ENCODE measurements at regions not wholly inside any gene's neighbourhood (a gene's known extent, or its start where the extent isn't known, plus 50 kb on each side); places are given as distances from the start of the nearest gene placed in this dataset.

DNA sequence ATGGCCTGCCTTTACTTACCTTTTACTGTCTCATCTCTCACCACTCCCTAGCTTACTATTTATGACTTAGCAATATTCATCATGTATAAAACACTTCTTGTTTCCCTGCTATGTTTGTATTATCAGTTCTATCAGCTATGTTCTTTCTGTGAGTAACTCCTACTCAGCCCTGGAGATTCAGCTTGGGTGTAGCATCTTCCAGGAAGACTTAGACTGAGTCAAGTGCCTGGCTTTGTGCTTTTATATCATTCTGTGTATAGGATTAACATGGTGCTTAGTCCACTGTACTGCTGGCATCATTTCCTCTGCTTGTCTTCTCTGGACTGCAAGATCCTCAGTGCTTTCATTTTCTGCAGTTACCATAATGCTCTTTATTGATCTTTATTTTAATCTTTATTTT is 257.8 kb downstream of the BTBD3 start:
- no peak for TF ChIP-seq EZH2 (IDR thresholded peaks at IDR 0.05; ENCODE audit: borderline replicate concordance, low read depth, low read length, severe bottlenecking)
- TF ChIP-seq, protein P1, sequence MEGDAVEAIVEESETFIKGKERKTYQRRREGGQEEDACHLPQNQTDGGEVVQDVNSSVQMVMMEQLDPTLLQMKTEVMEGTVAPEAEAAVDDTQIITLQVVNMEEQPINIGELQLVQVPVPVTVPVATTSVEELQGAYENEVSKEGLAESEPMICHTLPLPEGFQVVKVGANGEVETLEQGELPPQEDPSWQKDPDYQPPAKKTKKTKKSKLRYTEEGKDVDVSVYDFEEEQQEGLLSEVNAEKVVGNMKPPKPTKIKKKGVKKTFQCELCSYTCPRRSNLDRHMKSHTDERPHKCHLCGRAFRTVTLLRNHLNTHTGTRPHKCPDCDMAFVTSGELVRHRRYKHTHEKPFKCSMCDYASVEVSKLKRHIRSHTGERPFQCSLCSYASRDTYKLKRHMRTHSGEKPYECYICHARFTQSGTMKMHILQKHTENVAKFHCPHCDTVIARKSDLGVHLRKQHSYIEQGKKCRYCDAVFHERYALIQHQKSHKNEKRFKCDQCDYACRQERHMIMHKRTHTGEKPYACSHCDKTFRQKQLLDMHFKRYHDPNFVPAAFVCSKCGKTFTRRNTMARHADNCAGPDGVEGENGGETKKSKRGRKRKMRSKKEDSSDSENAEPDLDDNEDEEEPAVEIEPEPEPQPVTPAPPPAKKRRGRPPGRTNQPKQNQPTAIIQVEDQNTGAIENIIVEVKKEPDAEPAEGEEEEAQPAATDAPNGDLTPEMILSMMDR (IDR thresholded peaks at IDR 0.05; ENCODE audit: borderline replicate concordance, extremely low read depth, low read length, poor library complexity, severe bottlenecking) = no peak
